Trophoblast cell (in vitro differentiated cells and primary cell): ENCODE measurements at regions not wholly inside any gene's neighbourhood (a gene's known extent, or its start where the extent isn't known, plus 50 kb on each side); places are given as distances from the start of the nearest gene placed in this dataset.

Source experiments
- DNase-seq, 2 donors: peaks; one replicate each; pipeline ENCODE4 v3.0.0-alpha.2; 2016
- H2AFZ ChIP-seq: 2 replicates; pipeline ENCODE4 v1.6.1; 2013; ENCODE audit warnings: low read length, moderate library complexity, mild to moderate bottlenecking; ENCODE audit not compliant: insufficient read depth, poor library complexity
- H2AK5ac ChIP-seq: 2 replicates; pipeline ENCODE4 v1.6.1; 2013; ENCODE audit warnings: mild to moderate bottlenecking, low read length
- H2BK120ac ChIP-seq: 2 replicates; pipeline ENCODE4 v1.6.1; 2013; ENCODE audit warnings: low read length, mild to moderate bottlenecking, moderate library complexity; ENCODE audit not compliant: insufficient read depth, poor library complexity
- H2BK12ac ChIP-seq: 2 replicates; pipeline ENCODE4 v1.6.1; 2013; ENCODE audit warnings: mild to moderate bottlenecking, low read length, moderate library complexity
- H2BK5ac ChIP-seq: 2 replicates; pipeline ENCODE4 v1.6.1; 2013; ENCODE audit warnings: low read length, low read depth, moderate library complexity, mild to moderate bottlenecking; ENCODE audit not compliant: poor library complexity
- H3K14ac ChIP-seq: 2 replicates; pipeline ENCODE4 v1.6.1; 2013; ENCODE audit warnings: mild to moderate bottlenecking, low read length
- H3K18ac ChIP-seq: 2 replicates; pipeline ENCODE4 v1.6.1; 2013; ENCODE audit warnings: mild to moderate bottlenecking, low read length
- H3K23ac ChIP-seq: 2 replicates; pipeline ENCODE4 v1.6.1; 2013; ENCODE audit warnings: low read length
- H3K27ac ChIP-seq: 2 replicates; pipeline ENCODE4 v1.5.1; 2013; ENCODE audit warnings: low read depth, mild to moderate bottlenecking, inconsistent platforms, low read length, moderate library complexity
- H3K27me3 ChIP-seq: 2 replicates; pipeline ENCODE4 v1.6.1; 2013; ENCODE audit warnings: inconsistent platforms, mild to moderate bottlenecking, low read length, moderate library complexity; ENCODE audit not compliant: insufficient read depth
- H3K36me3 ChIP-seq, 2 experiments: 1 replicate in 1 of 2; 2 replicates in 1 of 2; pipeline ENCODE4 v1.6.1; 2013; ENCODE audit warnings: low read length in 2 of 2, mild to moderate bottlenecking in 2 of 2, moderate library complexity in 1 of 2; ENCODE audit not compliant: insufficient read depth in 2 of 2, control insufficient read depth in 1 of 2
- H3K4ac ChIP-seq: 2 replicates; pipeline ENCODE4 v1.6.1; 2013; ENCODE audit warnings: low read depth, mild to moderate bottlenecking, low read length, moderate library complexity
- H3K4me1 ChIP-seq, 2 experiments: 1 replicate in 1 of 2; 2 replicates in 1 of 2; pipeline ENCODE4 v1.6.1; 2013; ENCODE audit warnings: low read length in 2 of 2, mild to moderate bottlenecking in 2 of 2, moderate library complexity in 1 of 2; ENCODE audit not compliant: insufficient read depth in 2 of 2, control insufficient read depth in 1 of 2
- H3K4me2 ChIP-seq: 2 replicates; pipeline ENCODE4 v1.6.1; 2013; ENCODE audit warnings: inconsistent platforms, mild to moderate bottlenecking, low read length, moderate library complexity
- H3K4me3 ChIP-seq: 2 replicates; pipeline ENCODE4 v1.5.1; 2013; ENCODE audit warnings: mild to moderate bottlenecking, low read depth, low read length, inconsistent platforms
- H3K79me1 ChIP-seq: one replicate; pipeline ENCODE4 v1.6.1; 2013; ENCODE audit warnings: low read length
- H3K79me2 ChIP-seq: 2 replicates; pipeline ENCODE4 v1.6.1; 2013; ENCODE audit warnings: low read length, mild to moderate bottlenecking; ENCODE audit not compliant: control insufficient read depth, insufficient read depth, poor library complexity
- H3K9ac ChIP-seq: 2 replicates; pipeline ENCODE4 v1.6.1; 2013; ENCODE audit warnings: mild to moderate bottlenecking, low read length
- H3K9me3 ChIP-seq: 2 replicates; pipeline ENCODE4 v1.6.1; 2013; ENCODE audit warnings: low read depth, mild to moderate bottlenecking, control low read depth, inconsistent platforms, low read length; ENCODE audit not compliant: insufficient read depth
- H4K12ac ChIP-seq: 2 replicates; pipeline ENCODE4 v1.6.1; 2013; ENCODE audit warnings: low read depth, mild to moderate bottlenecking, low read length, moderate library complexity
- H4K8ac ChIP-seq: 2 replicates; pipeline ENCODE4 v1.6.1; 2013; ENCODE audit warnings: low read depth, mild to moderate bottlenecking, low read length, moderate library complexity
- H4K91ac ChIP-seq: one replicate; pipeline ENCODE4 v1.6.1; 2013; ENCODE audit warnings: low read depth, mild to moderate bottlenecking, low read length, moderate library complexity
- WGBS: extraction: QIAGEN DNeasy Blood & Tissue Kit; methylation state at CpG from one replicate; pipeline ENCODE4 v1.1.7; 2013; ENCODE audit warnings: missing lambda C conversion rate; ENCODE audit not compliant: insufficient read length, insufficient coverage; ENCODE audit errors: extremely low coverage; 5-methylcytosine and 5-hydroxymethylcytosine counted together

GRCh38 chr6:23445157-23445710 is 680.8 kb upstream of the NRSN1 start:
- DNase-seq, result no peak
- H3K79me2 ChIP-seq, result no peaks in the 10 kb centered on the region
- H4K91ac ChIP-seq, result no peak overlapping the region
- no peak overlapping the region for H2AFZ ChIP-seq
- H3K9me3 ChIP-seq, result no peaks in the 10 kb centered on the region
- no peak overlapping the region for H3K18ac ChIP-seq
- no peaks in the 10 kb centered on the region for H3K4me1 ChIP-seq
- H3K23ac ChIP-seq, result no peak overlapping the region
- no CpG with 5 or more reads among the region's 5 CpGs for WGBS
- no peak overlapping the region for H4K12ac ChIP-seq
- no peak overlapping the region for H3K4ac ChIP-seq
- H3K9ac ChIP-seq, result no peak overlapping the region
- H2AK5ac ChIP-seq, result no peak overlapping the region
- H3K4me3 ChIP-seq, result no peak overlapping the region
- H2BK120ac ChIP-seq, result no peak overlapping the region
- no peak overlapping the region for H2BK5ac ChIP-seq
- no peaks in the 10 kb centered on the region for H3K36me3 ChIP-seq
- no peaks in the 10 kb centered on the region for H3K27me3 ChIP-seq
- no peak overlapping the region for H3K27ac ChIP-seq
- no peak overlapping the region for H4K8ac ChIP-seq
- H3K79me1 ChIP-seq, result no peaks in the 10 kb centered on the region
- no peak overlapping the region for H2BK12ac ChIP-seq
- H3K4me2 ChIP-seq, result no peak overlapping the region
- H3K14ac ChIP-seq, result no peak overlapping the region

- no peak overlapping the region for H4K12ac ChIP-seq
- no CpG with 5 or more reads among the region's 4 CpGs for WGBS
- no peaks in the 10 kb centered on the region for H3K79me1 ChIP-seq
- H4K91ac ChIP-seq, result no peak overlapping the region
- no peak overlapping the region for H3K9ac ChIP-seq
- H2BK120ac ChIP-seq, result no peak overlapping the region
- H3K36me3 ChIP-seq, result no peaks in the 10 kb centered on the region
- H3K4me3 ChIP-seq, result no peak overlapping the region
- H2BK5ac ChIP-seq, result no peak overlapping the region
- H3K4me1 ChIP-seq, result no peaks in the 10 kb centered on the region
- no peak overlapping the region for H3K4ac ChIP-seq
- H3K4me2 ChIP-seq, result no peak overlapping the region
- H3K18ac ChIP-seq, result no peak overlapping the region
- H2BK12ac ChIP-seq, result no peak overlapping the region
- DNase-seq, result no peak
- H3K79me2 ChIP-seq, result no peaks in the 10 kb centered on the region
- H3K23ac ChIP-seq, result no peak overlapping the region
- no peak overlapping the region for H2AK5ac ChIP-seq
- H3K27me3 ChIP-seq, result no peaks in the 10 kb centered on the region
- H4K8ac ChIP-seq, result no peak overlapping the region
- no peak overlapping the region for H3K27ac ChIP-seq
- no peak overlapping the region for H3K14ac ChIP-seq
- H2AFZ ChIP-seq, result no peak overlapping the region
- no peaks in the 10 kb centered on the region for H3K9me3 ChIP-seq
Observed at GRCh38 chr6:23446469-23446967, 679.5 kb upstream of the NRSN1 start.

GRCh38 chr6:23447731-23448130 is 678.3 kb upstream of the NRSN1 start:
- H3K4me2 ChIP-seq, result no peak overlapping the region
- H2BK12ac ChIP-seq, result no peak overlapping the region
- no peak overlapping the region for H3K27ac ChIP-seq
- no peak overlapping the region for H3K4ac ChIP-seq
- no peak overlapping the region for H4K91ac ChIP-seq
- H2AK5ac ChIP-seq, result no peak overlapping the region
- H3K23ac ChIP-seq, result no peak overlapping the region
- no peak overlapping the region for H4K12ac ChIP-seq
- no peak overlapping the region for H3K14ac ChIP-seq
- H3K4me3 ChIP-seq, result no peak overlapping the region
- no peaks in the 10 kb centered on the region for H3K79me1 ChIP-seq
- H3K4me1 ChIP-seq, result no peaks in the 10 kb centered on the region
- no peak overlapping the region for H3K18ac ChIP-seq
- no peaks in the 10 kb centered on the region for H3K36me3 ChIP-seq
- no peak overlapping the region for H2AFZ ChIP-seq
- H2BK5ac ChIP-seq, result no peak overlapping the region
- H3K9ac ChIP-seq, result no peak overlapping the region
- no peak overlapping the region for H4K8ac ChIP-seq
- H2BK120ac ChIP-seq, result no peak overlapping the region
- no peaks in the 10 kb centered on the region for H3K9me3 ChIP-seq
- H3K79me2 ChIP-seq, result no peaks in the 10 kb centered on the region
- no peaks in the 10 kb centered on the region for H3K27me3 ChIP-seq
- no peak for DNase-seq

- Histone ChIP-seq H2BK120ac (no peak overlapping the region), H3K23ac (no peak overlapping the region), H2BK12ac (no peak overlapping the region), H4K91ac (no peak overlapping the region), H3K9me3 (no peaks in the 10 kb centered on the region), H3K4ac (no peak overlapping the region), H4K12ac (no peak overlapping the region), H3K9ac (no peak overlapping the region), H3K4me3 (no peak overlapping the region), H3K14ac (no peak overlapping the region), H4K8ac (no peak overlapping the region), H2AK5ac (no peak overlapping the region), H3K79me2 (no peaks in the 10 kb centered on the region), H2AFZ (no peak overlapping the region), H3K18ac (no peak overlapping the region), H3K4me2 (no peak overlapping the region), H3K4me1 (no peaks in the 10 kb centered on the region), H3K36me3 (no peaks in the 10 kb centered on the region), H3K27me3 (no peaks in the 10 kb centered on the region), H3K79me1 (no peaks in the 10 kb centered on the region), H3K27ac (no peak overlapping the region), H2BK5ac (no peak overlapping the region)
- WGBS, result no CpG with 5 or more reads among the region's 2 CpGs
- no peak for DNase-seq
Observed at GRCh38 chr6:23448281-23448680, 677.7 kb upstream of the NRSN1 start.
